ENCODE measurements at regions not wholly inside any gene's neighbourhood (a gene's known extent, or its start where the extent isn't known, plus 50 kb on each side); places are given as distances from the start of the nearest gene placed in this dataset.

DNA sequence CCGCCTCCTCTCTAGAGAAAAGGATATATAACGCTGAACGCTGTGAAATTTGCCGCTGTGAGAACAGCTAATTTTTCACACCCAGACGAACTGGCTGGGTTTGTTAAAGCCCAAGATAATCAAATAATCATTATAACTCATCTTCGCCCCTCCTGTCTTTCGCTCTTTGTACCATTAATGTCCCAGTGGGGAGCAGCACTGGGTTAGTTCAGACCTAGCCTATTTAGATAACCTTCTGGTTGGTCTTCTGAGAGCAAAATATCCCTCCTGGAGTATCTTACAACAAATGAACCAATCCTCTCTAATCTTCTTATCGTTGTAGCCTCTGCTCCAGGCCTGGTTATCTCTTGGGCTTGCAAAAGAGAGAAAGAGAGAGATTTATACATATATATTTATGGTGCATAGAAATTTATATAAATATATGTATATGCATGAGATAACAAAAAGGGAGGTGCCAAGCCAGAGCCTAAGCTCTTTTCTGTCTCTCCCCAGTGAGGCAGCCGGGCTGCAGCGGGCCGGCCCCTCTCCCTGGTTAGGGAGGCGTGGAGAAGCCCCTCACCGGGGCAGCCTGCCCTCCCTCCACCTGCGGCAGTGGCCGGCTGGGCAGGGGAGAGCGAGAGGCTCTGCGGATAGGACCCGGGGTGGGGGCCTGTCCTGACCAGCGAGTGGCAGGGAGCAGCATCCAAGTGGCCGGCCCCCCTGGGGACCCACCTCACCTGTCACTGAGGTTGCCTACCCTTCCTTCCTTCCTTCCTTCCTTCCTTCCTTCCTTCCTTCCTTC, 202.0 kb upstream of the LHX5 start:
- H3K36me3 Mint-ChIP-seq (ENCODE audit: unreplicated experiment): no peaks in the 10 kb centered on the region
- no peaks in the 10 kb centered on the region for H3K9me3 Mint-ChIP-seq (ENCODE audit: unreplicated experiment)
- H3K4me3 Mint-ChIP-seq (ENCODE audit: unreplicated experiment): no peak overlapping the region
- TF ChIP-seq CTCF (IDR thresholded peaks at IDR 0.05): no peak
- no peaks in the 10 kb centered on the region for H3K4me1 Mint-ChIP-seq (ENCODE audit: unreplicated experiment)
- DNase-seq (ENCODE audit: extremely low spot score, unreplicated experiment): no peak
- peaks cover 13% of the 10 kb centered on the region for H3K27me3 Mint-ChIP-seq (ENCODE audit: unreplicated experiment)
- H3K27ac Mint-ChIP-seq (ENCODE audit: unreplicated experiment): no peak overlapping the region

- Mint-ChIP-seq H3K36me3 (ENCODE audit: unreplicated experiment) (no peaks in the 10 kb centered on the region), H3K4me3 (ENCODE audit: unreplicated experiment) (no peak overlapping the region), H3K27ac (ENCODE audit: unreplicated experiment) (no peak overlapping the region), H3K27me3 (ENCODE audit: unreplicated experiment) (peaks cover 19% of the 10 kb centered on the region), H3K9me3 (ENCODE audit: unreplicated experiment) (no peaks in the 10 kb centered on the region), H3K4me1 (ENCODE audit: unreplicated experiment) (no peaks in the 10 kb centered on the region)
- no peak for TF ChIP-seq CTCF (IDR thresholded peaks at IDR 0.05)
- DNase-seq (ENCODE audit: extremely low spot score, unreplicated experiment): no peak
Observed at GRCh38 chr12:113670742-113671141, 199.1 kb upstream of the LHX5 start.

DNA sequence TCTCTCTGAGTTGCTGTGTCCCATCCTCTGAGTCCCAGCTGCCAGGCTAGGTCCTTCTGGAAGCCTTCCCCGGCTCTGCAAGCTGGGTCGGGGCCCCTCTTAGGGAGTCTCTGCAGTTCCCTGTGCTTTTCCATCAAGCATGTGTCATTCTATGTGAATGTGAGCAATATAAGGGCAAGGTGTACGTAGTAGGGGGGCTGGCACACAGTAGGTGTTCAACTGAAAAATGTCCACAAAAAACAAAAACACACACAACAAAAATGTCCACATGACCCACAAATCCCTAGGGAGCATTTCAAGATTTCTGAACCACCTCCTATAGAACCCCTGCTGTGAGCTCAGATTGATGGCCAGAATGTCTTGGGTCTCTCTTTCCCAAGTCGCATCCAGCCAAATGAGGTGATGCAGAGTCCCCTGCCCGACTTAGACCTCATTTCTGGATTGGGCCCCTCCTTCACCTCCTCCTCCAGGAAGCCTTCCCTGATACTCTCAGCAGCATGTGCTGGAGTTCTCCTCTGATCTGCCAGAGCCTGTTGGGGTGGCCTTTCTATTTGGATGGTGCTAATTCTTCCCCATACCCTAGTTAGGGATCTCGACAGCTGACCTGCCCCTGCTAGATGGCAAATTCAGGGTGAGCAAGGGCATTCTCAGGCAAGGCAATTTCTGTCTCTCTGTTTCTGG, 196.1 kb upstream of the LHX5 start:
- no peak for DNase-seq (ENCODE audit: extremely low spot score, unreplicated experiment)
- Mint-ChIP-seq H3K27ac (ENCODE audit: unreplicated experiment) (no peak overlapping the region), H3K27me3 (ENCODE audit: unreplicated experiment) (peaks cover 11% of the 10 kb centered on the region), H3K36me3 (ENCODE audit: unreplicated experiment) (no peaks in the 10 kb centered on the region), H3K4me3 (ENCODE audit: unreplicated experiment) (no peak overlapping the region), H3K4me1 (ENCODE audit: unreplicated experiment) (no peaks in the 10 kb centered on the region), H3K9me3 (ENCODE audit: unreplicated experiment) (no peaks in the 10 kb centered on the region)
- TF ChIP-seq CTCF (IDR thresholded peaks at IDR 0.05): no peak

GRCh38 chr12:113667095-113667494, 195.4 kb upstream of the LHX5 start:
- peaks cover 11% of the 10 kb centered on the region for H3K27me3 Mint-ChIP-seq (ENCODE audit: unreplicated experiment)
- H3K4me1 Mint-ChIP-seq (ENCODE audit: unreplicated experiment): no peaks in the 10 kb centered on the region
- H3K36me3 Mint-ChIP-seq (ENCODE audit: unreplicated experiment): no peaks in the 10 kb centered on the region
- H3K9me3 Mint-ChIP-seq (ENCODE audit: unreplicated experiment): no peaks in the 10 kb centered on the region
- H3K27ac Mint-ChIP-seq (ENCODE audit: unreplicated experiment): no peak overlapping the region
- no peak for TF ChIP-seq CTCF (IDR thresholded peaks at IDR 0.05)
- no peak for DNase-seq (ENCODE audit: extremely low spot score, unreplicated experiment)
- H3K4me3 Mint-ChIP-seq (ENCODE audit: unreplicated experiment): no peak overlapping the region

DNA sequence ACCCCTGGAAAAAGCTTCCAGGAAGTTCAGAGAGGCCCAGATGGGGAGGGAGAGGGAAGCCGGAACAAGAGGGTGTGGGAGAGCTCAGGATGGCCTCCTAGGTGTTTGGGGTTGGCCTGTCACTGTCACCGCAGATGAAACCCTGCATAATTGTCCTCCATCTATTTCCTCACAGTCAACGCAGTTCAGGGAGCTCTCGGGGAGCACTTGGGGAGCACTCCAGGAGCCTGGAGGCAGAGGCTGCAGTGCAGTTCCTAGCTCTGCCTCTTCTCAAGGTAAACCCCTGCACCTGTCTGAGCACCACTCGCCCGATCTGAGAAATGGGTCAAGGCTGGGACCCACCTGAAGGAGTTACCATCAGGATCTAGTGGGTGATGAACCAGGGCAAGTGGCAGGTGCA, 194.6 kb upstream of the LHX5 start:
- Mint-ChIP-seq H3K27ac (ENCODE audit: unreplicated experiment) (no peak overlapping the region), H3K27me3 (ENCODE audit: unreplicated experiment) (peaks cover 11% of the 10 kb centered on the region), H3K9me3 (ENCODE audit: unreplicated experiment) (no peaks in the 10 kb centered on the region), H3K4me1 (ENCODE audit: unreplicated experiment) (no peaks in the 10 kb centered on the region), H3K4me3 (ENCODE audit: unreplicated experiment) (no peak overlapping the region), H3K36me3 (ENCODE audit: unreplicated experiment) (no peaks in the 10 kb centered on the region)
- TF ChIP-seq CTCF (IDR thresholded peaks at IDR 0.05): no peak
- no peak for DNase-seq (ENCODE audit: extremely low spot score, unreplicated experiment)

Data from osteocyte (in vitro differentiated cells).